ENCODE measurements at regions not wholly inside any gene's neighbourhood (a gene's known extent, or its start where the extent isn't known, plus 50 kb on each side); places are given as distances from the start of the nearest gene placed in this dataset.

- DNase-seq (ENCODE audit: low read depth) = peak; percentile 36
Observed at GRCh38 chr20:60695226-60696000, 556.6 kb upstream of the CDH4 start.

DNA sequence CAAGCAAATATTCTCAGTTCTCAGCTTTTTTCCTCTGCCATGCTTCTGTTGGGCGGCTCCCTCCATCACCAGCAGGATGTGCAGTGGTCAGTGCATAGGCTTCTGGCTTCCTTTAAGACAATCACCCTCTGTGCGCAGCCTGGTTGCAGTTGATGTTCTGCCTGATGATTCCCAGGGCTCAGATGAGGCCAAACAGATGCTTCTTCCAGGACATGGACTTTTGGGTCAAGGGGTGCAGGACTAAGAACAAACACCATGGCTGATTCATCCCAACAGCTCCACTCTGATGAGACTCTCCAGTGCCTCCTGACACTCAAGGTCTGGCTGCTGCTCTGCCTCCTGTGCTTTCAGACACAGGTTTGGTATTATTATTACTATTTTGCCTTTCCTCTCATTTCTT, 554.8 kb upstream of the CDH4 start:
- no peak for DNase-seq (ENCODE audit: low read depth)

GRCh38 chr20:60700728-60701127, 551.3 kb upstream of the CDH4 start:
- DNase-seq (ENCODE audit: low read depth) = no peak

GRCh38 chr20:60704147-60704546, 547.9 kb upstream of the CDH4 start:
- no peak for DNase-seq (ENCODE audit: low read depth)

GRCh38 chr20:60713396-60713795, 538.7 kb upstream of the CDH4 start:
- no peak for DNase-seq (ENCODE audit: low read depth)

DNA sequence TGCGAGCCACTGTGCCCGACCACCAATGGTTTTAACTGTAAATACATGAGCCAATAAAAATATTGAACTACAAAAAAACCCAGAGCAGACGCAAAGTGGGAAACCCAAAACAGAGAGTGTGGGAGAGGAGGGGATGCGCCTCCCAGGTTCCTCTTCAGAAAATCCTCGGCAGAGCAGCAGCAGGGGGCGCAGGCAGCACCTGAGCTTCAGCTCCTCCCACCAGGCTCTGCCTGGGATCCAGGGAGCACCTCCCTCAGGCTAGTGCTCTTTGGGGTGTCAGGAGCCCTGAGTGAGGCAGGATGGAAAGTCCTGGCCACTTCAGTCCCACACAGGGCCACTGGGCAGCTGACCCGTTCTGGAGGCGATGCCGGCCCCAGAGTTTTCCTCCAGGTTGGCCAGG, 536.9 kb upstream of the CDH4 start:
- no peak for DNase-seq (ENCODE audit: low read depth)

DNA sequence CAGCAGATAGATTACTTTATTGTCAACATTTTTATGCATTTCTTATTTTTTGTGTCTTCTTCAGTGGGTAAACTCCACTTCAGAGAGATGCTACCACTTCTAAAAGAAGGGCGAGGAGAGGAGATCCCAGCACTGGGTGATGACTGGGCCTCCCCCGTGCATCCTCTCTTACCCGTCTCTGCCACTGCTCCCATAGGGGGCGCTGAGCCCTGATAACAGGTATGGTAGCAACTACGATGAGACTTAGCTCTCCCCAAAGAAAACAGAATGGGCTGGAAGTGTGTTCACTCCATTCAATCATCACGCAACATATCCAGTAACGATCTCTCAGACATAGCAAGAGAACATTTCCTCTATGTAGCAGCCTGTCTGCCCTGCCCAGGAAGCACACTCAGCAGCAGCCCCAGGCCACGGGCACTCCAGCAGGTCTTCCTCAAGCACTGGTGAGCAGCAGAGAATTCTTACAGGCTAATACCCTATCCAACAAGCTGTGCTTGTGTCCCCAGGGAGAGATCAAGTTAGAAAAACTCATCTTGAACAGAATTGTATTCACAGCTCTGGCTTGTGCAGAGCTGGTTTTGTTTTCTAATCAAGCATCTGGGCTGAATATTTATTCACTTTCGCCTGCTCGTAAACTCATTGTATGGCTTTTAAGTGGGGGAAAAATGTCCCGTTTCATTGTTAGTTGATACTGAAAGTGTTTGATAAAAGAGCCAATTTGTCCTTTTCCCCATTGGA, 533.1 kb upstream of the CDH4 start:
- DNase-seq (ENCODE audit: low read depth) = no peak

DNA sequence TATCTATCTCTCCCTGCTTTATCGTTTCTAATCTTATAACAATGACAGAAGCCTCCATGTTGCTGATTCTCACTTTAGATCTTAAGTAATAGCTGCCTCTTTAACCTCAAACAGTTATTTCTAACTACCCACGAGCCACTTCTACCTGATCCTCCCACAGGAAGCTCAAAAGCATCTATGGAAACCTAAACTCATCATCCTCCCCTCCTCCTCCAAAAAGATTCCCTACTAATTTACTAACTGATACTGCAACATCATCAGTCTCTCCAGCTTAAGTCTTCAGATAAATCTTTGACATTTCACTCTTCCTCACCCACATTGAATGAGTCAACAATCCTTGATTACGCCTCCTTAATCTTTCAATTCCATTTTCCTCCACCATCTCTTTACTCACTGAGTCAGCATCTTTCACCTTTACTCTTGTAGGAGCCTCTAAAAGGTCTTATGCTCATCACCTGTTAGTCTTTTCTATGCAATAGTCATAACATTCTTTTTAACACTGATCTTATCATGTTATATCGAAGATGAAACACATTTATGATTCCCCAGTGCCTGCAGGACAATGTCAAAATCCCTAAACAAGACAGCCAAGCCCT, 526.7 kb upstream of the CDH4 start:
- DNase-seq (ENCODE audit: low read depth) = no peak

- DNase-seq (ENCODE audit: low read depth) = no peak
Observed at GRCh38 chr20:60727425-60727824, 524.6 kb upstream of the CDH4 start.

DNA sequence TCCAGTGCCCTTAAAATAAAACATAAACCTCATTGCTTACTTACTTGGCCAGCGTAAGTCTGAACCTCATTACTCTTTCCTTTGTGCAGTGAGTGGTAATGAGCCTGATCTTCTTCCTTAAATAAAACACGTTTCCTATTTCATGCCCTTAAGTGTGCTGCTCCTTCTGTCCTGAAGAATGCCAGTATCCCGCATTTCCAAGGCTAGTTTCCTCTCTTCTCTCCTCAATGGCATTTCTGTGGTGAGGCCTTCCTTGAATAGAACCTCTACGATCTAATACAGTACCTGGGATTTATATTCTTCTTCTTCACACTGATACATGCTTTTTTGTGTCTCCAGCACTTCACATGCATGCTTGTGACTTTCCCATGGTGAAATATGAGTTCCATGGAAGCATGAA, 523.4 kb upstream of the CDH4 start:
- DNase-seq (ENCODE audit: low read depth) = no peak

GRCh38 chr20:60729135-60729900, 522.7 kb upstream of the CDH4 start:
- no peak for DNase-seq (ENCODE audit: low read depth)

DNA sequence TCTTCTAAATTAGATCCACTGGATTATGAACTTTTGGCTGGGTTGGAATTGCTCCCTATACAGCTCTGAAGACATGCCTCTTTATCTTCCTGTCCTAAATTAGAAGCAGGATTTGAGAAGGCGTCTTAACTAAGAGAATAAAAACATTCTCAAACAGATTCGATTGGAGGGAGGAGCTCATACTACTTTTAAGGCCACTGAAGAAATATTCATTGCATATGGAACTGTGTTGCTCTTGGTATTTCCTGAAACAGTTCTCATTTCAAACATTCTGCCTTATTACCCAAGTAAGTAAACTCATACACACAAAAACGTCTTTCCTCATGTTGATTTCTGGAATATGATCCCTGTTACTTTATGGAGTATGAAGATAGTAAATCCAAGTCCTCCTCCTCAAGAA, 519.7 kb upstream of the CDH4 start:
- no peak for DNase-seq (ENCODE audit: low read depth)

- no peak for DNase-seq (ENCODE audit: low read depth)
Observed at GRCh38 chr20:60748086-60748485, 504.0 kb upstream of the CDH4 start.

DNA sequence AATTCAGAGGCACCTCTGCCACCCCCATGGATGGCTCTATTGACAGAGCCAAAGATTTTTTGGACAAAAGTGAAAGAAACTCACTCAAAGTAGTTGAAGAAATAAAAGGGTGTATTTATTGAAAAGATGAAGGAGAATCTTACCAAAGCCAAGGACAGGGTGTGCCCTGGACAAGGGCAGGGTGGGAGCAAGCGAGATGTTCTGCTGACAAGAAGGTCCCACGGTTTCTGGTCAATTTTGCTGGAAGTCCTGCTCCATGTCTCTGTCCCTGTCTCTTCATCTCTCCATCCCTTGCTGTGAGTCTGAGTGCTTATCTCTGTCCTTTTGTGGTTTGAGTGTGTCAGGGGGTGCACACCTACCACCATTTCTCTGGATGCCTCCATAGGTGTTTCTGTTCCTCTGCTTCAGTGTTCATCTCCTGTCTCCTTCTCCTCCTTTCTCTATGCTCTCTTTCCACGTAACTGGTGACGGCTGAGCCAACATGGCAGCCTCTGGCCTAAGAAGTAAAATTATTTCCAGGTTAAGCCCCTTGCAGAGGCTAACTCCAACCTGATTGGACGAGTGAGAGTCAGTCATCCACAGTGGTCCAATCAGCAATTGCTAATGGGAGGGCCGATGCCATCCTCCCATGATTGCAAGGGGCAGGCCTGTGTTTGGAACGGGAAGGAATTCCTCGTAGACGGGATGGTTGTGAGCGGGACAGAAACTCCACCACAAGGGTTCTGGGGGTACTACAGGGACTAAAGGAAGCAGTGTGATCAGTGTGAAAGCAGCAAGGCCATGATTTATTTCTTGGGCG, 502.1 kb upstream of the CDH4 start:
- DNase-seq (ENCODE audit: low read depth) = no peak

DNA sequence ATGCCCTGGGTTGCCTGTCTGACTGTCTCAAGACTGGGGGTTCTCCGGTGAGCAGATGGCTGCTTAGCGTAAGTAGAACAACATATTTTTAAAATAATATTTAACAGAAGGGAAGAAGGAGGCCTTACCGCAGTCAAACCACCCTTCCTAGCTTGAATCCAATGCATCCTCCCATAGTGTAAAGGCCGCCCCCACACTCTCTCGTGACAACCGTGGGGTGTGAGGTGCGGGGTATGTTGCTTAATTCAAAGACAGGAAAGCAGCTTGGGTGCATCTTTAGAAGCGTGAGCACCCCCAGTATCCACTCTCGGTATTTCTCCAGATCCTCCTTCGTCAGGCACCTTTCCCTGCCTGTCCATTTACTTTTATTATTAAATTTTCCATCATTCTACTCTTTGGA, 501.2 kb upstream of the CDH4 start:
- DNase-seq (ENCODE audit: low read depth) = no peak

- no peak for DNase-seq (ENCODE audit: low read depth)
Observed at GRCh38 chr20:60751826-60752225, 500.2 kb upstream of the CDH4 start.

DNA sequence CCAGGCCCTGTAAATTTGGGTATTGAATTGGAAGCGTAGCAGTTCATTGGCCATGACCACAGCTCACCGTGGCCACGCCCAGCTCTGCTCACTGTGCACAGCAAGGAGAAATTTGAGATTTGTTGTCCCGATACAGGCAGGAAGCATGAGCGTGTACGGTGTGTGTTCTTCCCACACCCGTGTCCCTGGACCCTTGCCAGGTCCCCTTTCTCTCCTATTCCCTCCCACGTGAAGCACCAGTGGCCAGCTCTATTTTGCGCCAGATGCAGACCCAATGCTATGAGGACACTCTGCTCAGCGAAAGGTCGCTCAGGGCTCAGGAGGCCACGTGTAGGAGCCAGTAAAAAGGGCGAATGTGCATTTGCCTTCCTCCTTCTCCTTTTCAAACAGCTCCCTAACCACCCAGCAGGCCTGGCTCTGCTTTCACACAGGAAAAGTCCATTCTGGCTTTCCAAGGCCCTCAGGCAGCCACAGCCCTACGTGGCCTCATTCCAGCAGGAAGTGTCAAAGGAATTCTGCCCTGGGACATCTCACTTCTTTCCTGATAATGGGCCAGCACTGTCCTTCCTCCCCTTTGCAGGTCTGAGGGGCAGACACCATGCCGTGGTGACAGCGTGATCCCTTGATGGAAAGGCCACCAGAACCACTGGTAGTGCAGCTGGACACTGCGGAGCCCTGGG, 499.2 kb upstream of the CDH4 start:
- DNase-seq (ENCODE audit: low read depth) = no peak

DNA sequence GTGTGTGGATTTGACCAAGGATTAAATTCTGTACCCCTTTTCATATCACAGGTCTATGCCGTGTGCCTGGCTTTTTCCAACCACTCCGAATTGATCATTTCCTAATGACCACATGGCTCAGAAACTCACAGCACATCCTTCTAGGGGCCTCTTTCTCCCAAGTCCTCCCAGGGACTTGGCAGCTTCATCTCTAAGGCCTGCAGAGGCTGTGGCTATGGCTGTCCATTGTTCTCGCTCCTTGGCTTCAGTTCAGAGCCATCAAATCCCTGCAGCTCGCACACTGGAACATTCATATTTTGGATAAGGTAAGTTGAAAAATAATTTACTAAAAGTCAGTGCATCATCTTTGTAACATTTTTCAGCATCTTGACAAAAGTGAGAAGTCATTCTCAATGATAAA, 497.2 kb upstream of the CDH4 start:
- DNase-seq (ENCODE audit: low read depth) = no peak

- DNase-seq (ENCODE audit: low read depth) = no peak
Observed at GRCh38 chr20:60759651-60760050, 492.4 kb upstream of the CDH4 start.

- no peak for DNase-seq (ENCODE audit: low read depth)
Observed at GRCh38 chr20:60760256-60761000, 491.6 kb upstream of the CDH4 start.
